GM23338 (cell line): ENCODE measurements at regions not wholly inside any gene's neighbourhood (a gene's known extent, or its start where the extent isn't known, plus 50 kb on each side); places are given as distances from the start of the nearest gene placed in this dataset.

ENCODE experiments used
- ATAC-seq: fragments of 200-7000 bp; cut with Tn5 transposase; 3 replicates; pipeline ENCODE4 v1.9.1; 2020
- DNase-seq: peaks from one replicate; pipeline ENCODE4 v3.0.0-alpha.2; 2015; ENCODE audit warnings: low spot score
- H2AFZ ChIP-seq: fragments of 200-600 bp; sonication (generic); 2 replicates; pipeline ENCODE4 v1.8.0; 2016; ENCODE audit warnings: antibody characterized with exemption, mild to moderate bottlenecking, moderate library complexity
- H3F3A ChIP-seq: fragments of 200-600 bp; sonication (generic); replicated peaks from 2 replicates; pipeline ENCODE4 v1.8.0; 2017; ENCODE audit warnings: antibody characterized with exemption, mixed run types, low read depth
- H3K27ac ChIP-seq: fragments of 200-600 bp; sonication (generic); 2 replicates; pipeline ENCODE4 v1.6.1; 2016; ENCODE audit warnings: low read depth
- H3K27me3 ChIP-seq: fragments of 200-600 bp; sonication (generic); 2 replicates; pipeline ENCODE4 v1.8.0; 2016; ENCODE audit warnings: mild to moderate bottlenecking, mixed run types, moderate library complexity; ENCODE audit not compliant: insufficient read depth
- H3K36me3 ChIP-seq: fragments of 200-600 bp; sonication (generic); 2 replicates; pipeline ENCODE4 v1.8.0; 2016; ENCODE audit warnings: mild to moderate bottlenecking; ENCODE audit not compliant: insufficient read depth
- H3K4me1 ChIP-seq: fragments of 200-600 bp; sonication (generic); 2 replicates; pipeline ENCODE4 v1.8.0; 2016; ENCODE audit warnings: mild to moderate bottlenecking, moderate library complexity; ENCODE audit not compliant: insufficient read depth
- H3K4me2 ChIP-seq: fragments of 200-600 bp; sonication (generic); 2 replicates; pipeline ENCODE4 v1.7.1; 2017; ENCODE audit warnings: mixed run types
- H3K4me3 ChIP-seq: fragments of 200-600 bp; sonication (generic); 2 replicates; pipeline ENCODE4 v1.6.1; 2016; ENCODE audit warnings: mixed run types
- H3K79me2 ChIP-seq: fragments of 200-600 bp; sonication (generic); replicated peaks from 2 replicates; pipeline ENCODE4 v1.8.0; 2017; ENCODE audit warnings: mild to moderate bottlenecking; ENCODE audit not compliant: insufficient read depth
- H3K9me2 ChIP-seq: fragments of 200-600 bp; sonication (generic); 2 replicates; pipeline ENCODE4 v1.8.0; 2017; ENCODE audit not compliant: insufficient read depth
- H4K20me1 ChIP-seq: fragments of 200-600 bp; sonication (generic); replicated peaks from 2 replicates; pipeline ENCODE4 v1.8.0; 2017; ENCODE audit warnings: mild to moderate bottlenecking; ENCODE audit not compliant: insufficient read depth
- H3K27ac Mint-ChIP-seq: 2 replicates; pipeline ENCODE4 v1.8.0; 2020; ENCODE audit warnings: inconsistent platforms, mild to moderate bottlenecking, moderate library complexity, mixed read lengths
- H3K27me3 Mint-ChIP-seq: 3 replicates; pipeline ENCODE4 v1.8.0; 2022; ENCODE audit warnings: low read depth, mild to moderate bottlenecking, moderate library complexity, mixed read lengths, inconsistent platforms; ENCODE audit not compliant: insufficient read depth, poor library complexity
- H3K36me3 Mint-ChIP-seq: 3 replicates; pipeline ENCODE4 v1.8.0; 2021; ENCODE audit warnings: low read depth, mild to moderate bottlenecking, inconsistent platforms, moderate library complexity, mixed read lengths
- H3K4me1 Mint-ChIP-seq: 3 replicates; pipeline ENCODE4 v1.8.0; 2020; ENCODE audit warnings: mild to moderate bottlenecking, inconsistent platforms, mixed read lengths
- H3K4me3 Mint-ChIP-seq: 3 replicates; pipeline ENCODE4 v1.8.0; 2021; ENCODE audit warnings: moderate library complexity, mild to moderate bottlenecking, inconsistent platforms, mixed read lengths
- H3K9me3 Mint-ChIP-seq: 3 replicates; pipeline ENCODE4 v1.8.0; 2020; ENCODE audit warnings: moderate library complexity, mild to moderate bottlenecking, inconsistent platforms, mixed read lengths
- CREB1 ChIP-seq: fragments of 250-450 bp; sonication (Bioruptor Pico); IDR thresholded peaks from 2 replicates; pipeline ENCODE4 v1.5.0; 2020; ENCODE audit warnings: low read depth, mild to moderate bottlenecking, moderate library complexity
- CTCF ChIP-seq, 2 experiments: fragments of 200-600 bp in 1 of 2; sonication (generic) in 1 of 2; conservative IDR thresholded peaks; 2 replicates each; pipeline versions ENCODE4 v1.5.1 to v1.6.1; 2016 to 2017; ENCODE audit warnings: antibody characterized with exemption in 2 of 2, low read depth in 2 of 2, mild to moderate bottlenecking in 2 of 2, moderate library complexity in 1 of 2
- ETS1 ChIP-seq: IDR thresholded peaks from 2 replicates; pipeline ENCODE4 v1.6.1; 2016; ENCODE audit warnings: antibody characterized with exemption
- EZH2phosphoT487 ChIP-seq: fragments of 200-600 bp; sonication (generic); IDR thresholded peaks from one replicate; pipeline ENCODE4 v1.8.1; 2018; ENCODE audit warnings: antibody characterized with exemption; ENCODE audit not compliant: unreplicated experiment
- JUNB ChIP-seq: IDR thresholded peaks from one replicate; pipeline ENCODE4 v1.6.1; 2016; ENCODE audit warnings: antibody characterized with exemption; ENCODE audit not compliant: unreplicated experiment
- NANOG ChIP-seq: IDR thresholded peaks from 2 replicates; pipeline ENCODE4 v1.6.1; 2016; ENCODE audit warnings: antibody characterized with exemption, borderline replicate concordance
- REST ChIP-seq: IDR thresholded peaks from one replicate; pipeline ENCODE4 v1.6.1; 2018; ENCODE audit warnings: antibody characterized with exemption; ENCODE audit not compliant: unreplicated experiment
- ZNF114 ChIP-seq: fragments of 250-450 bp; sonication (Bioruptor Pico); IDR thresholded peaks from 2 replicates; pipeline ENCODE4 v1.5.0; 2020; ENCODE audit warnings: mild to moderate bottlenecking, moderate library complexity
- ZNF331 ChIP-seq: fragments of 250-450 bp; sonication (Bioruptor Pico); IDR thresholded peaks from 2 replicates; pipeline ENCODE4 v1.5.0; 2020; ENCODE audit warnings: low read depth, mild to moderate bottlenecking, moderate library complexity

GRCh38 chr9:134491856-134492255, 149.7 kb upstream of the COL5A1 start:
- DNase-seq (no peak), ATAC-seq (no peak)
- no peak overlapping the region for H3K27ac Mint-ChIP-seq
- no peaks in the 10 kb centered on the region for H3K9me3 Mint-ChIP-seq
- Histone ChIP-seq H2AFZ (no peak overlapping the region), H3K4me2 (no peak overlapping the region), H3K36me3 (no peaks in the 10 kb centered on the region), H3K4me3 (no peak overlapping the region), H3K27me3 (no peaks in the 10 kb centered on the region), H3F3A (no peaks in the 10 kb centered on the region), H3K79me2 (no peaks in the 10 kb centered on the region), H3K4me1 (no peaks in the 10 kb centered on the region), H4K20me1 (no peaks in the 10 kb centered on the region), H3K27ac (no peak overlapping the region), H3K9me2 (no peaks in the 10 kb centered on the region)
- peaks cover 3% of the 10 kb centered on the region for H3K27me3 Mint-ChIP-seq
- no peaks in the 10 kb centered on the region; the same call in 2 of the 3 replicates for H3K36me3 Mint-ChIP-seq
- no peak for TF ChIP-seq EZH2phosphoT487
- no peak for TF ChIP-seq CTCF (conservative IDR thresholded peaks at IDR 0.05; ENCODE audit: low read depth in 2 of 2)
- TF ChIP-seq ETS1, result no peak
- TF ChIP-seq JUNB, result no peak
- no peak overlapping the region for H3K4me3 Mint-ChIP-seq
- H3K4me1 Mint-ChIP-seq, result peaks cover 8% of the 10 kb centered on the region

- no peak overlapping the region for H3K4me3 Mint-ChIP-seq
- H3K27ac Mint-ChIP-seq, result no peak overlapping the region
- peaks cover 3% of the 10 kb centered on the region for H3K27me3 Mint-ChIP-seq
Measured at GRCh38 chr9:134492281-134492691, 149.3 kb upstream of the COL5A1 start.

More at GRCh38 chr9:134492281-134492691, 149.3 kb upstream of the COL5A1 start:
- H2AFZ ChIP-seq, result no peak overlapping the region
- H3K36me3 ChIP-seq, result no peaks in the 10 kb centered on the region
- TF ChIP-seq ETS1 (no peak), ZNF114 (CRISPR knock-in tag) (no peak), NANOG (no peak), JUNB (no peak), REST (no peak), CTCF (conservative IDR thresholded peaks at IDR 0.05; ENCODE audit: low read depth in 2 of 2) (no peak), ZNF331 (CRISPR knock-in tag) (no peak), CREB1 (CRISPR knock-in tag) (no peak), EZH2phosphoT487 (no peak)
- DNase-seq (no peak), ATAC-seq (peak; percentile 53)
- no peaks in the 10 kb centered on the region for H3K4me1 ChIP-seq
- H3F3A ChIP-seq, result no peaks in the 10 kb centered on the region
- Mint-ChIP-seq H3K9me3 (no peaks in the 10 kb centered on the region), H3K4me1 (peaks cover 8% of the 10 kb centered on the region), H3K36me3 (no peaks in the 10 kb centered on the region; the same call in 2 of the 3 replicates)
- H3K4me3 ChIP-seq, result no peak overlapping the region
- no peaks in the 10 kb centered on the region for H4K20me1 ChIP-seq
- H3K4me2 ChIP-seq, result no peak overlapping the region
- H3K27ac ChIP-seq, result no peak overlapping the region
- H3K79me2 ChIP-seq, result no peaks in the 10 kb centered on the region
- no peaks in the 10 kb centered on the region for H3K27me3 ChIP-seq
- no peaks in the 10 kb centered on the region for H3K9me2 ChIP-seq
